ENCODE measurements at regions not wholly inside any gene's neighbourhood (a gene's known extent, or its start where the extent isn't known, plus 50 kb on each side); places are given as distances from the start of the nearest gene placed in this dataset.
"Not testable (repeated sequence)": the region's sequence is repeated elsewhere in the genome, so short reads cannot be mapped to it uniquely, and the experiment has no call there.

GRCh38 chr2:111315188-111315917 lies 194.6 kb downstream of the BCL2L11 start:
- DNase-seq (ENCODE audit: low read depth in 4 of 4, low spot score in 2 of 4), result not testable (repeated sequence)

GRCh38 chr2:111316221-111316741 lies 195.6 kb downstream of the BCL2L11 start:
- DNase-seq (ENCODE audit: low read depth in 4 of 4, low spot score in 2 of 4), result not testable (repeated sequence)

- not testable (repeated sequence) for DNase-seq (ENCODE audit: low read depth in 4 of 4, low spot score in 2 of 4)
Observed at GRCh38 chr2:111316881-111317549, 196.3 kb downstream of the BCL2L11 start.

- not testable (repeated sequence) for DNase-seq (ENCODE audit: low read depth in 4 of 4, low spot score in 2 of 4)
Observed at GRCh38 chr2:111319552-111319951, 198.8 kb downstream of the BCL2L11 start.

- DNase-seq (ENCODE audit: low read depth in 4 of 4, low spot score in 2 of 4), result not testable (repeated sequence)
Observed at GRCh38 chr2:111320264-111320663, 199.6 kb downstream of the BCL2L11 start.

GRCh38 chr2:111320965-111321364 lies 200.3 kb downstream of the BCL2L11 start:
- DNase-seq (ENCODE audit: low read depth in 4 of 4, low spot score in 2 of 4), result not testable (repeated sequence)

GRCh38 chr2:111323384-111323783 lies 202.7 kb downstream of the BCL2L11 start:
- not testable (repeated sequence) for DNase-seq (ENCODE audit: low read depth in 4 of 4, low spot score in 2 of 4)

- not testable (repeated sequence) for DNase-seq (ENCODE audit: low read depth in 4 of 4, low spot score in 2 of 4)
Observed at GRCh38 chr2:111327726-111328125, 207.0 kb downstream of the BCL2L11 start.

- DNase-seq (ENCODE audit: low read depth in 4 of 4, low spot score in 2 of 4), result not testable (repeated sequence)
Observed at GRCh38 chr2:111329309-111329708, 208.6 kb downstream of the BCL2L11 start.

- not testable (repeated sequence) for DNase-seq (ENCODE audit: low read depth in 4 of 4, low spot score in 2 of 4)
Observed at GRCh38 chr2:111331099-111331724, 210.5 kb downstream of the BCL2L11 start.

GRCh38 chr2:111335220-111335907 lies 214.7 kb downstream of the BCL2L11 start:
- DNase-seq (ENCODE audit: low read depth in 4 of 4, low spot score in 2 of 4), result not testable (repeated sequence)

- not testable (repeated sequence) for DNase-seq (ENCODE audit: low read depth in 4 of 4, low spot score in 2 of 4)
Observed at GRCh38 chr2:111338474-111338873, 217.8 kb downstream of the BCL2L11 start.

GRCh38 chr2:111339476-111339875 lies 218.8 kb downstream of the BCL2L11 start:
- DNase-seq (ENCODE audit: low read depth in 4 of 4, low spot score in 2 of 4), result not testable (repeated sequence)

GRCh38 chr2:111344590-111344989 lies 223.9 kb downstream of the BCL2L11 start:
- not testable (repeated sequence) for DNase-seq (ENCODE audit: low read depth in 4 of 4, low spot score in 2 of 4)

- DNase-seq (ENCODE audit: low read depth in 4 of 4, low spot score in 2 of 4), result not testable (repeated sequence)
Observed at GRCh38 chr2:111345439-111345838, 224.7 kb downstream of the BCL2L11 start.

GRCh38 chr2:111346018-111346930 lies 225.6 kb downstream of the BCL2L11 start:
- not testable (repeated sequence) for DNase-seq (ENCODE audit: low read depth in 4 of 4, low spot score in 2 of 4)

GRCh38 chr2:111347695-111348094 lies 227.0 kb downstream of the BCL2L11 start:
- DNase-seq (ENCODE audit: low read depth in 4 of 4, low spot score in 2 of 4), result not testable (repeated sequence)

- not testable (repeated sequence) for DNase-seq (ENCODE audit: low read depth in 4 of 4, low spot score in 2 of 4)
Observed at GRCh38 chr2:111348316-111348715, 227.6 kb downstream of the BCL2L11 start.

GRCh38 chr2:111355022-111355817 lies 234.5 kb downstream of the BCL2L11 start:
- DNase-seq (ENCODE audit: low read depth in 4 of 4, low spot score in 2 of 4), result not testable (repeated sequence)
